ENCODE measurements at regions not wholly inside any gene's neighbourhood (a gene's known extent, or its start where the extent isn't known, plus 50 kb on each side); places are given as distances from the start of the nearest gene placed in this dataset.

DNA sequence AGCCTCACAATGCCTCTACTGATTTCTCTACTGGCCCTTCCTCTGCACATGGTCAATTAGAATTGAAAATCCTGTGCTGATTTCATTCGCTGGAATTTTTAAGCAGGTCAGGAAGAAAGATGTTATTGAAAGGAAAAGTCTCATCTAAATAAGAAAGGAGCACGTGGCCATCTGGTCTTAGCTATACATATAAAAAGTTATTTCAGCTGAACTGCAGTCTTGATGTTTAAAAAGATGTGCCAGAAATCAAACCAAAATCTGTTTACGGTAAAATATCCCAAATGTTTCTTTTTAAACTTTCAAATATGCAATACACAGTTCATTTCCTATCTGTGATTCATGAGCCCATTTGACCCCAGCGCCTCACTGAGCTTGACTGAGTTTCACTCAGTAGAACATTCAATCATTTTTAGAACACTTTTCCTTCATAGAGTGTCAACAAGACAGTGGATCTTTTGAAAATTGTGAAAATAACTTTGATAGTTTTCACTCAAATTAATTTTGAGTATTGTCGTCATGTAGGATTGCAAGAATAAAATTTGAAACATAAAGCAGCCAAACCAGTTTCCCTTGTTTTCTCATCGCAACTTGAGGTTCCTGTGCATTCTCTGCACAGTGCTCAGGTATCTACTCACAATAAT lies 293.6 kb downstream of the PTPRC start:
- H3K9ac ChIP-seq (ENCODE audit: low read depth, low read length, poor library complexity): no peak overlapping the region
- H4K8ac ChIP-seq (ENCODE audit: low read depth, low read length): no peak overlapping the region
- no peak overlapping the region for H3K14ac ChIP-seq (ENCODE audit: low read length)
- no peak overlapping the region for H3K27ac ChIP-seq (replicated peaks; ENCODE audit: low read length)
- H3K4me2 ChIP-seq (ENCODE audit: insufficient read depth, low read length, poor library complexity, severe bottlenecking): no peak overlapping the region
- no peak overlapping the region for H2AK5ac ChIP-seq (ENCODE audit: low read depth, low read length)
- H2BK5ac ChIP-seq (ENCODE audit: low read length): no peak overlapping the region
- no peaks in the 10 kb centered on the region for H3K36me3 ChIP-seq (replicated peaks in 1 of 2; ENCODE audit: control insufficient read depth in 2 of 2, insufficient read depth in 2 of 2, low read length in 2 of 2)
- H3K9me3 ChIP-seq (replicated peaks in 1 of 2; ENCODE audit: control insufficient read depth in 2 of 2, insufficient read depth in 1 of 2, low read depth in 1 of 2, low read length in 2 of 2): no peaks in the 10 kb centered on the region
- H3K23ac ChIP-seq (ENCODE audit: low read depth, low read length, poor library complexity): no peak overlapping the region
- no peak overlapping the region for H2AFZ ChIP-seq (ENCODE audit: low read length)
- H2BK12ac ChIP-seq (ENCODE audit: low read length): no peak overlapping the region
- H2BK120ac ChIP-seq (ENCODE audit: low read depth, low read length): no peak overlapping the region
- H3K27me3 ChIP-seq (ENCODE audit: control insufficient read depth in 3 of 3, insufficient read depth in 3 of 3, low read depth in 1 of 3, low read length in 3 of 3): no peaks in the 10 kb centered on the region
- H3K4me3 ChIP-seq (ENCODE audit: low read length in 2 of 2): no peak overlapping the region
- H3K79me1 ChIP-seq (ENCODE audit: low read depth, low read length): no peaks in the 10 kb centered on the region
- H2BK15ac ChIP-seq (ENCODE audit: low read length): no peak overlapping the region
- H3K4me1 ChIP-seq (ENCODE audit: control insufficient read depth in 2 of 2, insufficient read depth in 1 of 2, low read depth in 1 of 2, low read length in 2 of 2): peaks cover 8 to 32% of the 10 kb centered on the region in 2 donors
- H4K91ac ChIP-seq (ENCODE audit: low read depth, low read length, poor library complexity): no peak overlapping the region
- no peak overlapping the region for H3K4ac ChIP-seq (ENCODE audit: low read length)
- no CpG with 5 or more reads among the region's 6 CpGs for WGBS, 2 donors (ENCODE audit: extremely low coverage in 2 of 2, insufficient read length in 2 of 2, insufficient replicate concordance in 1 of 2)
- no peak overlapping the region for H3K18ac ChIP-seq (ENCODE audit: low read length)
- DNase-seq (ENCODE audit: low spot score): no peak

DNA sequence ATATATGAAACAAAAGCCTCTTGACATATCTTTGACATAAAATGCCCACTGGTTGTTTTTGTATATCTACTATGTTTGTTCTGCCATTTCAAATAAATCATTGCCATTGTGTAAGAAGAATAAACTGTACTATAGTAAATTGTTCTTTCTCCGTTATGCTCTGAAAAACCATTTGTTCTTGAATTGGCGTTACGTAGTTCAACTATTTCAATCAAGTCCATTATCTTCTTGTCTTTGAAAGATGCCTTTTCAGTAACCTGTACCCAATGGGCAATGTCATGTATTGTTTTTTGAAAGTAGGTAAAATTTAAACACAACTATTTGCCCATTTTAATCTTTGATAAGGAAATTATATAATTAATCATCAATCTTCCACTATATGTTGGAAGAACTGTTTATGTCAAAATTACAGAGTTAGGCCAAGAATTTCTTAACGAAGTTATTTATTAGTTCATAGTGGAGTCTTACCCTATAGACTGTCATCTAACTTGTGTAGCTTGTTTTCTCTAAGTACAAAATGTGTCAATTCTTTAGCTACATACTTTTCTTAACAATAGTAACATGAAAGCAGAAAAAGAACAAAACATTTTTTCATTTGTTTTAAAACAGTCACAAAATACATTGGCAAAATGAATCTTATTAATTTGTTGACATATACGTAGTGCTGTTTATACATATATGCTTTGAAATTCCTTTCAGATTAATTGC lies 294.8 kb downstream of the PTPRC start:
- no peak for DNase-seq (ENCODE audit: low spot score)
- H3K27ac ChIP-seq (replicated peaks; ENCODE audit: low read length): no peak overlapping the region
- WGBS, 2 donors (ENCODE audit: extremely low coverage in 2 of 2, insufficient read length in 2 of 2, insufficient replicate concordance in 1 of 2): no CpG with 5 or more reads among the region's 5 CpGs
- no peaks in the 10 kb centered on the region for H3K36me3 ChIP-seq (replicated peaks in 1 of 2; ENCODE audit: control insufficient read depth in 2 of 2, insufficient read depth in 2 of 2, low read length in 2 of 2)
- peaks cover 8 to 32% of the 10 kb centered on the region in 2 donors for H3K4me1 ChIP-seq (ENCODE audit: control insufficient read depth in 2 of 2, insufficient read depth in 1 of 2, low read depth in 1 of 2, low read length in 2 of 2)
- H3K9me3 ChIP-seq (replicated peaks in 1 of 2; ENCODE audit: control insufficient read depth in 2 of 2, insufficient read depth in 1 of 2, low read depth in 1 of 2, low read length in 2 of 2): no peaks in the 10 kb centered on the region
- no peak overlapping the region for H3K23ac ChIP-seq (ENCODE audit: low read depth, low read length, poor library complexity)
- H3K4ac ChIP-seq (ENCODE audit: low read length): no peak overlapping the region
- peak overlapping the region in 1 of 2 donors; percentile 53 for H3K4me3 ChIP-seq (ENCODE audit: low read length in 2 of 2)
- H2BK15ac ChIP-seq (ENCODE audit: low read length): no peak overlapping the region
- no peak overlapping the region for H2BK120ac ChIP-seq (ENCODE audit: low read depth, low read length)
- no peak overlapping the region for H3K9ac ChIP-seq (ENCODE audit: low read depth, low read length, poor library complexity)
- no peak overlapping the region for H3K18ac ChIP-seq (ENCODE audit: low read length)
- H3K27me3 ChIP-seq (ENCODE audit: control insufficient read depth in 3 of 3, insufficient read depth in 3 of 3, low read depth in 1 of 3, low read length in 3 of 3): no peaks in the 10 kb centered on the region
- H4K8ac ChIP-seq (ENCODE audit: low read depth, low read length): no peak overlapping the region
- H3K14ac ChIP-seq (ENCODE audit: low read length): no peak overlapping the region
- no peak overlapping the region for H2AK5ac ChIP-seq (ENCODE audit: low read depth, low read length)
- H2AFZ ChIP-seq (ENCODE audit: low read length): no peak overlapping the region
- H3K4me2 ChIP-seq (ENCODE audit: insufficient read depth, low read length, poor library complexity, severe bottlenecking): no peak overlapping the region
- no peaks in the 10 kb centered on the region for H3K79me1 ChIP-seq (ENCODE audit: low read depth, low read length)
- no peak overlapping the region for H4K91ac ChIP-seq (ENCODE audit: low read depth, low read length, poor library complexity)
- H2BK5ac ChIP-seq (ENCODE audit: low read length): no peak overlapping the region
- H2BK12ac ChIP-seq (ENCODE audit: low read length): no peak overlapping the region

DNA sequence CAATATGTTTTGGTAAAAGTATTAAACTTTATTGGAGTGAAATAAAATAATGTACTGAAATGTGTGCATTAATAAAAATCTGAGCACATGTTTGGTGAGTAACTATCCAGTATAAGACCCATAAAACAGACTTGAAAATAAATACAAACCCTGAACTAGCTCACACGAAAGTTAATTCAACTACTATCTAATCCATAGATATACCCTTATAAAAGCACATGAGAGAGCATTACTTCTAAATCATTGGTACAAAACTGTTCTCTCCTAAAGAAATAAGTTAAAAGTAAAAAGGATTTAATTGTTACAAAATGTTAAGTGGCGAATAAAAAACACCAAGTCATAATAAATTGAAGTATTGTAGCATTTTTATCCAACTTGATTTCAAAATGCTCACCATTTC lies 295.6 kb downstream of the PTPRC start:
- no peak overlapping the region for H3K27ac ChIP-seq (replicated peaks; ENCODE audit: low read length)
- no peak overlapping the region for H2BK5ac ChIP-seq (ENCODE audit: low read length)
- no peak overlapping the region for H3K4ac ChIP-seq (ENCODE audit: low read length)
- no CpG with 5 or more reads among the region's 2 CpGs for WGBS, 2 donors (ENCODE audit: extremely low coverage in 2 of 2, insufficient read length in 2 of 2, insufficient replicate concordance in 1 of 2)
- H2BK12ac ChIP-seq (ENCODE audit: low read length): no peak overlapping the region
- no peak overlapping the region for H2BK15ac ChIP-seq (ENCODE audit: low read length)
- H2AK5ac ChIP-seq (ENCODE audit: low read depth, low read length): no peak overlapping the region
- no peak overlapping the region for H3K14ac ChIP-seq (ENCODE audit: low read length)
- no peak for DNase-seq (ENCODE audit: low spot score)
- no peak overlapping the region for H3K23ac ChIP-seq (ENCODE audit: low read depth, low read length, poor library complexity)
- no peaks in the 10 kb centered on the region for H3K9me3 ChIP-seq (replicated peaks in 1 of 2; ENCODE audit: control insufficient read depth in 2 of 2, insufficient read depth in 1 of 2, low read depth in 1 of 2, low read length in 2 of 2)
- no peak overlapping the region for H3K4me2 ChIP-seq (ENCODE audit: insufficient read depth, low read length, poor library complexity, severe bottlenecking)
- H3K18ac ChIP-seq (ENCODE audit: low read length): no peak overlapping the region
- H4K8ac ChIP-seq (ENCODE audit: low read depth, low read length): no peak overlapping the region
- H3K9ac ChIP-seq (ENCODE audit: low read depth, low read length, poor library complexity): no peak overlapping the region
- no peak overlapping the region for H4K91ac ChIP-seq (ENCODE audit: low read depth, low read length, poor library complexity)
- H2AFZ ChIP-seq (ENCODE audit: low read length): no peak overlapping the region
- no peaks in the 10 kb centered on the region for H3K79me1 ChIP-seq (ENCODE audit: low read depth, low read length)
- no peaks in the 10 kb centered on the region for H3K36me3 ChIP-seq (replicated peaks in 1 of 2; ENCODE audit: control insufficient read depth in 2 of 2, insufficient read depth in 2 of 2, low read length in 2 of 2)
- H3K4me1 ChIP-seq (ENCODE audit: control insufficient read depth in 2 of 2, insufficient read depth in 1 of 2, low read depth in 1 of 2, low read length in 2 of 2): peaks cover 7 to 25% of the 10 kb centered on the region in 2 donors
- H2BK120ac ChIP-seq (ENCODE audit: low read depth, low read length): no peak overlapping the region
- no peaks in the 10 kb centered on the region for H3K27me3 ChIP-seq (ENCODE audit: control insufficient read depth in 3 of 3, insufficient read depth in 3 of 3, low read depth in 1 of 3, low read length in 3 of 3)
- peak overlapping the region in 1 of 2 donors; percentile 53 for H3K4me3 ChIP-seq (ENCODE audit: low read length in 2 of 2)

DNA sequence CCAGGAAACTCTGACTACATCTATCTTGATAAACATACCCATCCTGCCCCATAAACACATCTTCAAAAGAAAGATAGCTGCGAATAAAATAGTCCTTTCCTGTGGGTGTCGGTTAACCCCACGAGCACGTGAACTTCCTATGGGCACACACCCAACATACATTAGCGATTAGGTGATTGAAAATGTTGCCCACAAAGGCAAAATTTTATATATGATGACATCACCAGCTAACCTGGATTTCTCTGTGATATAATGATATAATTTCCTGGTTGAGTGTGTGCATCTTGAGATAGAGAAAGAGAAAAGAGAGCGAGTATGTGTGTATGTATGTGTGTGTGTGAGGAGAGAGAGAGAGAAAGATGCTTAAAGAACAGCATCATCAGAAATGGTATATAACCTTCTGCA lies 296.1 kb downstream of the PTPRC start:
- Histone ChIP-seq H3K36me3 (replicated peaks in 1 of 2; ENCODE audit: control insufficient read depth in 2 of 2, insufficient read depth in 2 of 2, low read length in 2 of 2) (no peaks in the 10 kb centered on the region), H4K91ac (ENCODE audit: low read depth, low read length, poor library complexity) (no peak overlapping the region), H3K23ac (ENCODE audit: low read depth, low read length, poor library complexity) (no peak overlapping the region), H2BK12ac (ENCODE audit: low read length) (no peak overlapping the region), H3K27me3 (ENCODE audit: control insufficient read depth in 3 of 3, insufficient read depth in 3 of 3, low read depth in 1 of 3, low read length in 3 of 3) (no peaks in the 10 kb centered on the region), H2AK5ac (ENCODE audit: low read depth, low read length) (no peak overlapping the region), H3K14ac (ENCODE audit: low read length) (no peak overlapping the region), H2AFZ (ENCODE audit: low read length) (no peak overlapping the region), H3K4me1 (ENCODE audit: control insufficient read depth in 2 of 2, insufficient read depth in 1 of 2, low read depth in 1 of 2, low read length in 2 of 2) (peaks cover 5 to 22% of the 10 kb centered on the region in 2 donors), H3K9ac (ENCODE audit: low read depth, low read length, poor library complexity) (no peak overlapping the region), H3K4me2 (ENCODE audit: insufficient read depth, low read length, poor library complexity, severe bottlenecking) (no peak overlapping the region), H2BK5ac (ENCODE audit: low read length) (no peak overlapping the region), H2BK120ac (ENCODE audit: low read depth, low read length) (no peak overlapping the region), H3K79me1 (ENCODE audit: low read depth, low read length) (no peaks in the 10 kb centered on the region), H2BK15ac (ENCODE audit: low read length) (no peak overlapping the region), H3K4me3 (ENCODE audit: low read length in 2 of 2) (peak overlapping the region in 1 of 2 donors; percentile 53), H3K27ac (replicated peaks; ENCODE audit: low read length) (no peak overlapping the region), H3K4ac (ENCODE audit: low read length) (no peak overlapping the region), H3K9me3 (replicated peaks in 1 of 2; ENCODE audit: control insufficient read depth in 2 of 2, insufficient read depth in 1 of 2, low read depth in 1 of 2, low read length in 2 of 2) (no peaks in the 10 kb centered on the region), H4K8ac (ENCODE audit: low read depth, low read length) (no peak overlapping the region), H3K18ac (ENCODE audit: low read length) (no peak overlapping the region)
- 100% methylated on average over 1 of the region's 6 CpGs for WGBS, 2 donors (ENCODE audit: extremely low coverage in 2 of 2, insufficient read length in 2 of 2, insufficient replicate concordance in 1 of 2)
- DNase-seq (ENCODE audit: low spot score): no peak
